IPS-18c (cell line): ENCODE measurements at regions not wholly inside any gene's neighbourhood (a gene's known extent, or its start where the extent isn't known, plus 50 kb on each side); places are given as distances from the start of the nearest gene placed in this dataset.
"Not testable (repeated sequence)": the region's sequence is repeated elsewhere in the genome, so short reads cannot be mapped to it uniquely, and the experiment has no call there.

Experiments
- H3K4me3 ChIP-seq: 2 replicates; pipeline ENCODE4 v1.7.0; 2013; ENCODE audit warnings: low read depth, mild to moderate bottlenecking, low read length, moderate library complexity; ENCODE audit not compliant: insufficient read depth
- H3K9me3 ChIP-seq: one replicate; pipeline ENCODE4 v1.6.1; 2013; ENCODE audit warnings: mild to moderate bottlenecking, low read length, moderate library complexity; ENCODE audit not compliant: control insufficient read depth, insufficient read depth

DNA sequence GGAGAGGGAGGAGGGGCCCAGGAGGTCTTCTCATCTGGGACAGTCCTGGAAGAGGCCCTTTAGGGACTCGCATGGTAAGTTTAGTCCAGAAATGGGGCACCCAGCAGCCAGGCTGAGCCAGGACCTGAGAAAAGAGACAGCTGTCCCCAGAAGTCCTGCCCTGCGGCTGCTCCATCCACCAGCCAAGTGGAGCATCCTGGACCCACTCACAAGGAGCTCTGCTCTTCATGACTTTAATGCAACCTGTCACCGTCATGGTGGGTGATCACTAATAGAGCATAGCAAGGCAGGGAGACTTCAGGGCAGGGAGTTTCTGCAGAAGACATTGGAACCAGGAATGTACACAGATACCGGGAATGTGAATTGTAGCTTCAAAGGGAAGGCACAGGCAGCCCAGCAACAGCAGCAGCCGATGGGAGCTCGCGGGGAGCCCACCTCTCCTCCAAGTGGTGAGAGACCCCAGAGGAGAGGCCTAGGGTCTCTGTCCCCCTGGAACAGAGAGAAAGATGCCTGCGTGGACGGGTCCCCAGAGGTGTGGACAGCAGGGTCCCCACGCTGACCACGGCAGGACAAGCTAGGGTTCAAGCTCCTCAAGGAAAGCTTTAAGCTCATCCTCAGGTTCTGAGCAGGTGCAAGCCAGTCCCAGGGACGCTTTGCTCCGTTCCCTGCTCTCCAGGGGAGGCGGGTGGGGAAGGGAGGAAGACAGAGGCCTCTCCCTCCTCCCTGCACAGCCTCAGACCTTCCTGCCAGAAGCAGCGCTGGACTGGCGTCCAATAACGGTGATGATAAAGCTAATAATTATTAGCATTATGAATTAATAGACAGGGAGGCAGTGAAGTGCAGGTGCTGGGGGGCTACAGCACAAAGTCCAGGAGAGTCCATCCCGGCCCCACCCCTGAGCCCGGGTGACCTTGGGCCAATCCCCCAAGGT is 335.3 kb downstream of the ADGRD1 start:
- H3K9me3 ChIP-seq, H3K4me3 ChIP-seq: not testable (repeated sequence)

- H3K9me3 ChIP-seq, H3K4me3 ChIP-seq: not testable (repeated sequence)
Measured at GRCh38 chr12:131289807-131290206, 336.1 kb downstream of the ADGRD1 start.

DNA sequence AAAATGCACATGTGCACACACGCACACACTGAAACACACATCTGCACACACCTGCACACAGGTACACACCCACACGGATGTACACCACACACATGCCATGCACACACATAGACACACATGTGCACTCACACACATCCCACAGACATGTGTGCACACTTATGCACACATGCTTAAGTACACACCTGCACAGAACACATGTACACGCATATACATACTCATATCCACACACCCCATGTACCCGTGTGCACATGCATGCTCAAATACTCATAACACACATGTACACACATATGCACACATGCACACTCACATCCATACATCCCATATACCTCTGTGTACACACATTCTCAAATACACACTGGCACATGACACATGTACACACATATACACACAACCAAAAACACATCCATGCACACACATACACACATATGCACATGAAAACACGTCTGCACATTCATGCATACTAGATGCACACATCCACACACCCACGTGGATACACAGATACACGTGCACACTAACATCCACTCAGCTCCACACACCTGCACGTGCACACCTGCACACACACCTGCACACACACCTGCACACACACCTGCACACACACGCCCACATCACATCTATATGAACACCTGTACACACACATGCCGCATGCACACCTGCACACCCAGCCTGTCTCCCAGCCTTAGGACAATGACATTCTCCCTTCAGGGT is 336.7 kb downstream of the ADGRD1 start:
- Histone ChIP-seq H3K9me3 (no peaks in the 10 kb centered on the region), H3K4me3 (no peak overlapping the region)

DNA sequence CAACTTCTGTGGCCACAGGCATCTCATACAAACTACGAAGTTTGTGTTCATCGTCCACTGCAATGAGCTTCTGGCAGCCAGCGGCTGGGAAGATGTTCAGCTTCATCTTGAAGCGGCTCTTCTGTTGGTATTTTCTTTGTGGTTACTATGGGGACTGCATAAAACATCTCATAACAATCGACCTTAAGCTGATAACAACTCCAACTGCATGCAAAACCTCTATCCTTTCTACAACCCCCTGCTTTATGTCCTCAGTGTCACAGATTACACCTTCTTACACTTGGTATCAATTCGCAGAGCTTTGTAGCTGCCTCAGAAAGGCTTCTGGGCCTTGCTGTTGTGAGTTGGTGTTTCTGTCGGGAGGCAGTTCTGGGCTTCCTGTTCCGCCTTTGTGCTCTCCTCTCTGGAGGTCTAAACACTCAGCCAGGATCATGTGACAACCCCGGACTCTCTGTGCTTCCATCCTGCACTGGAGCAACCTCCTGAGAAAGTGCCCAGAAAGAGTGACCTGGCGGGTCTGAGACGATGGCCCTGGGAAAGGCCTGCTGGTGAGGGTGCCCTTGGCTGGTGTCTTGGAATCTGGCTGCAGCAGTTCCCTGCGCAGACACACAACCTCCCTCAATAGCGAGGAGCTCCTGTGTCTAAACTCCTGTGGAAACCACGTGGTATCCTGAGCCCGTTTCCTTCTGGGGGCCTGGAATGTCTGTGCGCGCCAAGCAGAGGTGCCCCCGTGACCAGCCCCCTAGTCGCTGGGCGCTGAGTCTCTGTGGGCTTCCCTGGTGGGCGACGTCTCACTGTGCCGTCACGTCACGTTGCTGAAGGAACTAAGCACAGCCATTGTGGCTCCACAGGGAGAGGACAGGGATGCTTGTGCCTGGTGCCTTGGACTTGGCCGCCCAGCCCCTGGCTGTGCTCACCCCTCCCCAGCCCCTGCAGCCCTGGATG is 339.6 kb downstream of the ADGRD1 start:
- not testable (repeated sequence) for H3K4me3 ChIP-seq, H3K9me3 ChIP-seq

GRCh38 chr12:131294716-131295115 is 341.0 kb downstream of the ADGRD1 start:
- H3K4me3 ChIP-seq, H3K9me3 ChIP-seq: not testable (repeated sequence)

GRCh38 chr12:131295117-131295516 is 341.4 kb downstream of the ADGRD1 start:
- not testable (repeated sequence) for H3K4me3 ChIP-seq

DNA sequence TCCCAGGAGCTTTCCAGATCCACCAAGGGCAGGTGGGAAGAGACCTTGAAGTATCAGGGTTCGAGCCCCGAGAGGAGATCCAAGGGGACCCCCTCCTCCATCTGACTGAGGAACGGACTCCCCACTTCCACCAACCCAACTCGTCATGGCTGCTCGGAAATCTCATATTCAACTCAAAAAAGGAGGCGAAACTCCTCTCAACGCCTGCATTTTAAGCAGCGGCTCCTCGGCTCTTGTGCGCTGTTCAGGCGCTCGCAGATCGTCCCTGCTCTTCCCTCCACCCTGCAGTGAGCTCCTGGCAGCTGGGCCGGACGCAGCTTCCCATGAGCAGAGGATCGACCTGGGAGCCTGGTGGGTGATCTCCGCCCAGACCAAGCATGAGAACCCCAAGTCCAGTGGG is 341.9 kb downstream of the ADGRD1 start:
- not testable (repeated sequence) for H3K9me3 ChIP-seq, H3K4me3 ChIP-seq

More at GRCh38 chr12:131295117-131295516, 341.4 kb downstream of the ADGRD1 start:
- not testable (repeated sequence) for H3K9me3 ChIP-seq

GRCh38 chr12:131296136-131296535 is 342.4 kb downstream of the ADGRD1 start:
- H3K4me3 ChIP-seq, H3K9me3 ChIP-seq: not testable (repeated sequence)

- H3K9me3 ChIP-seq = not testable (repeated sequence)
Measured at GRCh38 chr12:131296651-131297050, 342.9 kb downstream of the ADGRD1 start.

GRCh38 chr12:131298526-131299369 is 345.0 kb downstream of the ADGRD1 start:
- not testable (repeated sequence) for H3K4me3 ChIP-seq, H3K9me3 ChIP-seq

More at GRCh38 chr12:131296651-131297050, 342.9 kb downstream of the ADGRD1 start:
- not testable (repeated sequence) for H3K4me3 ChIP-seq

DNA sequence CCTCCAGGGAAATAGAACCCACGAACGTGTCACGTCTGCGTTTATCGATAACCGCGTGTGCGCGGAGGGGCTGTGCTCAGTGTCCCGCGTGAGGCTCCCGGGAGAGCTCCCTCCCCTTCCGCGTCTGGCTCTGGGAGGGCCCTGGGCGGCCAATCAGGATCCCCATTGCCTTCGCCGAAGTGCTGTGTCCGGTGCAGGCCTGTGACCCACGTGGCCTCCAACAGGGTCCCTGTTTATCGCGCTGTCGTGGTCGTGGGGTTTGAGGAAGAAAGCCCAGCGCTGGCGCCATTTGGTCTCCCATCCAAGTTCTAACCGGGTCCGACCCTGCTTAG is 345.6 kb downstream of the ADGRD1 start:
- H3K4me3 ChIP-seq, H3K9me3 ChIP-seq: not testable (repeated sequence)

GRCh38 chr12:131303576-131303975 is 349.9 kb downstream of the ADGRD1 start:
- not testable (repeated sequence) for H3K4me3 ChIP-seq, H3K9me3 ChIP-seq

GRCh38 chr12:131304642-131305041 is 350.9 kb downstream of the ADGRD1 start:
- H3K4me3 ChIP-seq, H3K9me3 ChIP-seq: not testable (repeated sequence)

DNA sequence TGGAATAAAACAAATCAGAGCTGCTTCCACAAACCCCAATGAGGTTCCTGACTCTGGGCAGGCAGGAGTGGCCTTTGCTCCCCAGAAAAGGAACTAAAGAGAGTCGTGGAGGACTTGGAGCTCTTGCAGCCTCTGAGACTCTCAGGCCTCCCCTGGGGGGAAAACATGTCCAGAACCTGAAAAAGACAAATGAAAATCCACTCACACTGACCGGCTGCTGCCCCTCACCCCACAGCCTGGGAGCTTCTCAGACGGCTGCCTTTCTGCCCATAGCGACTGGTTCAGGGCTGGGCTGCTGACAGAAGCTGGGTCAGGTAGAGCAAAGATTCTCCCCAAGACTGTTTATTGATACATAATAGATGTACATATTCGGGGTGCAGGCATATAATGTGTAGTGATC is 356.0 kb downstream of the ADGRD1 start:
- Histone ChIP-seq H3K4me3 (no peak overlapping the region), H3K9me3 (no peaks in the 10 kb centered on the region)

DNA sequence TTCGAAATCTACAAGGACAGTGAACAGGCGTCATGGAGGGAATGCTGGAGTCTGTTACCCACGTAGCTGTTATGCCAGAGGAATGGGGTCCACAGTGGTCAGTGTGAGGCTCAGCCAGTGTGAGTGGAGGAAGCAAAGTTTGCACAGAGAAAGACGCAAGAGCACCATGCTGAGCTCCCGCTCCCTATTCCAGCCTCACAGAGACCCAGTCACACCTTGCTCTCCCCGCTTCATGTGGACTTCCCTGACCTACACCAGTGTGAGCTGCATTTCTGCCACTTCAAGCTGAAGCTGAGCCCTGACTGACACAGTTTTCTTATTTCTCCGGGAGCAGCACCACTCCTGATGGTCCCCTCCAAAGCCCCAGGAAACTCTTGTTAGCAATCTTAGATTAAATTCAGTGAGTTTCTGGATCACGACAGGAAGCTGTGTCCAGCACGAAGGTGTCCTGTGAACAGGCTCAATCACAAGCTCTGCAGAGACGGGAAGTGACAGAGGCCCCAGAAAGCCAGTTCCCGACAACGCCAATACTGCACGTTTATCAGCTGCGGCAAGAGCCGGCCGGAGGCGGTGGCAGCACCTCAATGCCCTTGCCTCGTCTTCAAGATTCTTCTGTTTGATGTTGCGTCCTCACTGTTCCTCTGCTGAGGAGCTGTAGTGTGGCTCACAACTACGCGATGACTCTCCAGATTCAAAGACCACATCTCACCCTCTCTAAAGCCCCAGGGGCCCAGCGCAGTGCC is 356.7 kb downstream of the ADGRD1 start:
- not testable (repeated sequence) for H3K9me3 ChIP-seq, H3K4me3 ChIP-seq

- H3K4me3 ChIP-seq, H3K9me3 ChIP-seq: not testable (repeated sequence)
Measured at GRCh38 chr12:131311279-131311722, 357.6 kb downstream of the ADGRD1 start.
